DND-41 (cell line): ENCODE measurements at regions not wholly inside any gene's neighbourhood (a gene's known extent, or its start where the extent isn't known, plus 50 kb on each side); places are given as distances from the start of the nearest gene placed in this dataset.

Experiments
- EZH2 ChIP-seq: IDR thresholded peaks from 3 replicates; pipeline ENCODE4 v1.6.1; 2012; ENCODE audit warnings: borderline replicate concordance, low read depth, mild to moderate bottlenecking, moderate library complexity, low read length, inconsistent platforms; ENCODE audit not compliant: severe bottlenecking
- TF ChIP-seq, protein P1 (sequence below): IDR thresholded peaks from 2 replicates; pipeline ENCODE4 v1.5.1; 2012; ENCODE audit warnings: borderline replicate concordance, low read length, moderate library complexity, mild to moderate bottlenecking; ENCODE audit not compliant: poor library complexity, severe bottlenecking; ENCODE audit errors: extremely low read depth

GRCh38 chrX:42135583-42136228, 212.4 kb upstream of the CASK start:
- TF ChIP-seq, protein P1, sequence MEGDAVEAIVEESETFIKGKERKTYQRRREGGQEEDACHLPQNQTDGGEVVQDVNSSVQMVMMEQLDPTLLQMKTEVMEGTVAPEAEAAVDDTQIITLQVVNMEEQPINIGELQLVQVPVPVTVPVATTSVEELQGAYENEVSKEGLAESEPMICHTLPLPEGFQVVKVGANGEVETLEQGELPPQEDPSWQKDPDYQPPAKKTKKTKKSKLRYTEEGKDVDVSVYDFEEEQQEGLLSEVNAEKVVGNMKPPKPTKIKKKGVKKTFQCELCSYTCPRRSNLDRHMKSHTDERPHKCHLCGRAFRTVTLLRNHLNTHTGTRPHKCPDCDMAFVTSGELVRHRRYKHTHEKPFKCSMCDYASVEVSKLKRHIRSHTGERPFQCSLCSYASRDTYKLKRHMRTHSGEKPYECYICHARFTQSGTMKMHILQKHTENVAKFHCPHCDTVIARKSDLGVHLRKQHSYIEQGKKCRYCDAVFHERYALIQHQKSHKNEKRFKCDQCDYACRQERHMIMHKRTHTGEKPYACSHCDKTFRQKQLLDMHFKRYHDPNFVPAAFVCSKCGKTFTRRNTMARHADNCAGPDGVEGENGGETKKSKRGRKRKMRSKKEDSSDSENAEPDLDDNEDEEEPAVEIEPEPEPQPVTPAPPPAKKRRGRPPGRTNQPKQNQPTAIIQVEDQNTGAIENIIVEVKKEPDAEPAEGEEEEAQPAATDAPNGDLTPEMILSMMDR, result no peak
- TF ChIP-seq EZH2, result no peak
